Bronchial epithelial cell (primary cell): ENCODE measurements at regions not wholly inside any gene's neighbourhood (a gene's known extent, or its start where the extent isn't known, plus 50 kb on each side); places are given as distances from the start of the nearest gene placed in this dataset.

Source experiments
- DNase-seq: peaks from one replicate; pipeline ENCODE4 v3.0.0-alpha.2; 2010; ENCODE audit warnings: low read depth
- FAIRE-seq: peaks from 2 replicates; lab custom pipeline; 2011; peaks lifted over from hg19 to GRCh38; lab: Jason Lieb, UNC
- H3K27me3 ChIP-seq: 2 replicates; pipeline ENCODE4 v1.5.1; 2011; ENCODE audit warnings: low read length; ENCODE audit not compliant: control insufficient read depth, insufficient read depth
- H3K36me3 ChIP-seq: 2 replicates; pipeline ENCODE4 v1.5.1; 2011; ENCODE audit warnings: low read length; ENCODE audit not compliant: control insufficient read depth, insufficient read depth
- H3K4me3 ChIP-seq: 2 replicates; pipeline ENCODE4 v1.5.1; 2011; ENCODE audit warnings: mild to moderate bottlenecking, low read depth, low read length, control low read depth
- CTCF ChIP-seq: IDR thresholded peaks from 2 replicates; pipeline ENCODE4 v1.5.1; 2011; ENCODE audit warnings: mild to moderate bottlenecking, moderate library complexity, low read length, control low read depth, inconsistent platforms; ENCODE audit not compliant: insufficient read depth, severe bottlenecking

- FAIRE-seq (no peak), DNase-seq (peak; percentile 14)
- Histone ChIP-seq H3K36me3 (no peaks in the 10 kb centered on the region), H3K27me3 (no peaks in the 10 kb centered on the region), H3K4me3 (no peak overlapping the region)
- TF ChIP-seq CTCF, result no peak
Observed at GRCh38 chr13:21757763-21758162, 86.9 kb downstream of the FGF9 start.

GRCh38 chr13:21758441-21758840, 87.6 kb downstream of the FGF9 start:
- FAIRE-seq (no peak), DNase-seq (no peak)
- Histone ChIP-seq H3K4me3 (no peak overlapping the region), H3K27me3 (no peaks in the 10 kb centered on the region), H3K36me3 (no peaks in the 10 kb centered on the region)
- no peak for TF ChIP-seq CTCF

GRCh38 chr13:21759463-21759862, 88.6 kb downstream of the FGF9 start:
- no peak for DNase-seq
- Histone ChIP-seq H3K36me3 (no peaks in the 10 kb centered on the region), H3K4me3 (no peak overlapping the region), H3K27me3 (no peaks in the 10 kb centered on the region)
- no peak for TF ChIP-seq CTCF
- no peak for FAIRE-seq

GRCh38 chr13:21759911-21760310, 89.0 kb downstream of the FGF9 start:
- no peak for TF ChIP-seq CTCF
- FAIRE-seq (no peak), DNase-seq (no peak)
- H3K4me3 ChIP-seq, result no peak overlapping the region
- no peaks in the 10 kb centered on the region for H3K27me3 ChIP-seq
- H3K36me3 ChIP-seq, result no peaks in the 10 kb centered on the region

- Histone ChIP-seq H3K36me3 (no peaks in the 10 kb centered on the region), H3K27me3 (no peaks in the 10 kb centered on the region), H3K4me3 (no peak overlapping the region)
- peak; percentile 76 for FAIRE-seq
- no peak for TF ChIP-seq CTCF
- DNase-seq, result no peak
Observed at GRCh38 chr13:21761770-21762169, 90.9 kb downstream of the FGF9 start.

GRCh38 chr13:21762512-21762911, 91.6 kb downstream of the FGF9 start:
- Histone ChIP-seq H3K36me3 (no peaks in the 10 kb centered on the region), H3K27me3 (no peaks in the 10 kb centered on the region), H3K4me3 (no peak overlapping the region)
- FAIRE-seq (no peak), DNase-seq (no peak)
- TF ChIP-seq CTCF, result no peak
